ENCODE measurements at regions not wholly inside any gene's neighbourhood (a gene's known extent, or its start where the extent isn't known, plus 50 kb on each side); places are given as distances from the start of the nearest gene placed in this dataset.

- TF ChIP-seq CTCF (IDR thresholded peaks at IDR 0.05) (no peak), POLR2A (IDR thresholded peaks at IDR 0.05) (no peak), EP300 (IDR thresholded peaks at IDR 0.05; ENCODE audit: low read depth) (no peak)
Measured at GRCh38 chr2:52347292-52347691, 1315.4 kb upstream of the NRXN1 start.

Measured in transverse colon (tissue), 3 donors.